GM12875 (cell line): ENCODE measurements at regions not wholly inside any gene's neighbourhood (a gene's known extent, or its start where the extent isn't known, plus 50 kb on each side); places are given as distances from the start of the nearest gene placed in this dataset.

Source experiments
- H3K4me3 ChIP-seq: one replicate; pipeline ENCODE4 v1.5.1; 2011; ENCODE audit warnings: low read depth, low read length, control low read depth
- CTCF ChIP-seq: IDR thresholded peaks from 2 replicates; pipeline ENCODE4 v1.5.1; 2011; ENCODE audit warnings: low read depth, mild to moderate bottlenecking, control low read depth, inconsistent platforms, low read length, moderate library complexity, borderline replicate concordance; ENCODE audit not compliant: insufficient read depth

GRCh38 chr20:63072991-63073737 is 66.4 kb upstream of the BHLHE23 start:
- TF ChIP-seq CTCF = no peak
- no peak overlapping the region for H3K4me3 ChIP-seq

GRCh38 chr20:63072231-63072791 is 65.5 kb upstream of the BHLHE23 start:
- TF ChIP-seq CTCF = no peak
- H3K4me3 ChIP-seq = no peak overlapping the region

GRCh38 chr20:63071541-63072181 is 64.9 kb upstream of the BHLHE23 start:
- no peak overlapping the region for H3K4me3 ChIP-seq

GRCh38 chr20:63070771-63071540 is 64.2 kb upstream of the BHLHE23 start:
- TF ChIP-seq CTCF = no peak
- H3K4me3 ChIP-seq = no peak overlapping the region

More at GRCh38 chr20:63071541-63072181, 64.9 kb upstream of the BHLHE23 start:
- no peak for TF ChIP-seq CTCF

GRCh38 chr20:63070301-63070625 is 63.5 kb upstream of the BHLHE23 start:
- H3K4me3 ChIP-seq = no peak overlapping the region
- no peak for TF ChIP-seq CTCF

- no peak for TF ChIP-seq CTCF
- H3K4me3 ChIP-seq = no peak overlapping the region
Measured at GRCh38 chr20:63068711-63069367, 62.1 kb upstream of the BHLHE23 start.
